HepG2 (cell line): ENCODE measurements at regions not wholly inside any gene's neighbourhood (a gene's known extent, or its start where the extent isn't known, plus 50 kb on each side); places are given as distances from the start of the nearest gene placed in this dataset.

Source experiments
- BHLHE40 ChIP-seq: IDR thresholded peaks from 2 replicates; pipeline ENCODE4 v1.6.1; 2011; ENCODE audit warnings: low read length, improper control_type of control experiment
- CBFB ChIP-seq: sonication (generic); formaldehyde crosslinking; IDR thresholded peaks from 2 replicates; pipeline ENCODE4 v1.4.0; 2020; ENCODE audit warnings: missing genetic modification reagents
- IRF9 ChIP-seq: sonication (generic); formaldehyde crosslinking; IDR thresholded peaks from 2 replicates; pipeline ENCODE4 v1.8.0; 2022; ENCODE audit warnings: missing genetic modification reagents, mild to moderate bottlenecking, borderline replicate concordance
- JUND ChIP-seq: sonication (generic); formaldehyde crosslinking; IDR thresholded peaks from 2 replicates; pipeline ENCODE4 v1.8.0; 2022; ENCODE audit warnings: mild to moderate bottlenecking, missing genetic modification reagents
- NFE2L1 ChIP-seq: sonication (generic); formaldehyde crosslinking; IDR thresholded peaks from 2 replicates; pipeline ENCODE4 v1.4.0; 2020; ENCODE audit warnings: missing genetic modification reagents, mild to moderate bottlenecking, borderline replicate concordance
- POLR2A ChIP-seq, 2 experiments: IDR thresholded peaks; 2 replicates each; pipeline ENCODE4 v1.6.1; 2011; ENCODE audit warnings: low read depth in 2 of 2, low read length in 2 of 2, mild to moderate bottlenecking in 1 of 2, moderate library complexity in 1 of 2; ENCODE audit not compliant: insufficient read depth in 1 of 2
- POLR2AphosphoS2 ChIP-seq: IDR thresholded peaks from 2 replicates; pipeline ENCODE4 v1.6.1; 2011; ENCODE audit warnings: low read depth, low read length, improper control_type of control experiment
- POLR2AphosphoS5 ChIP-seq: IDR thresholded peaks from 2 replicates; pipeline ENCODE4 v1.6.1; 2012; ENCODE audit warnings: low read depth, low read length
- RFX5 ChIP-seq: IDR thresholded peaks from 2 replicates; pipeline ENCODE4 v1.6.1; 2011; ENCODE audit warnings: low read depth, low read length, improper control_type of control experiment
- TEAD2 ChIP-seq: sonication (generic); formaldehyde crosslinking; IDR thresholded peaks from 2 replicates; pipeline ENCODE4 v1.9.0; 2021; ENCODE audit warnings: missing genetic modification reagents
- ZBTB8A ChIP-seq: sonication (generic); formaldehyde crosslinking; IDR thresholded peaks from 2 replicates; pipeline ENCODE4 v1.4.0; 2020; ENCODE audit warnings: mild to moderate bottlenecking, low read depth, missing genetic modification reagents, borderline replicate concordance
- ZFY ChIP-seq: sonication (generic); formaldehyde crosslinking; IDR thresholded peaks from 2 replicates; pipeline ENCODE4 v1.4.0; 2020; ENCODE audit warnings: missing genetic modification reagents
- ZNF121 ChIP-seq: sonication (generic); formaldehyde crosslinking; IDR thresholded peaks from 2 replicates; pipeline ENCODE4 v1.5.0; 2020; ENCODE audit warnings: mild to moderate bottlenecking, missing genetic modification reagents
- ZNF263 ChIP-seq: sonication (generic); formaldehyde crosslinking; IDR thresholded peaks from 2 replicates; pipeline ENCODE4 v1.4.0; 2020; ENCODE audit warnings: missing genetic modification reagents

DNA sequence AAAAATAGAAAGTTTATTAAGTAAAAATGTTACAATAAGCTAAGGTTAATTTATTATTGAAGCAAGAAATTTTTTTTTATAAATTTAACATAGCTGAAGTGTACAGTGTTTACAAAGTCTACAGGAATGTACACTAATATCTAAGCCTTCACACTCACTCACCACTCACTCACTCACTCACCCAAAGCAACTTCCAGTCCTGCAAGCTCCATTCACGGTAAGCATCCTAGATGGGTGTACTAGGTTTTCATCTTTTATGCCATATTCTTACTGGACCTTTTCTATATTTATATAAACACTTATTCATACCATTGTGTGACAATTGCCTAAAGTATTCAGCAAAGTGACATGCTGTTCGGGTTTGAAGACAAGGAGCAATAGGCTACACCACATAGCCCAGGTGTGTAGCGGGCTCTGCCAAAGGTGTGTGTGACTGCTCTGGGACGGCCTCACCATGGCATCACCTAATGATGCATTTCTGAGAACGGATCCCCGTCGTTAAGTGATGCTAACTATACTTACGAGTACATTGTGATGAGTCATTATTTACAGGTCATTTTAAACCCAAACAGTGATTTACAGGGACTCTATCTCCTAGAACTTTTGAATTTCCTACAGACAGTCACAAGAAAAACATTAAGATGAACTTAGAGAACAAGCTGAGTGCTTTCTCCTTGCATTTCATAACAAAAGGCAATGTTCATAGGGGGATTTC lies 76.3 kb upstream of the ID2 start:
- TF ChIP-seq ZBTB8A (CRISPR knock-in tag) (no peak), RFX5 (no peak), IRF9 (CRISPR knock-in tag) (no peak), TEAD2 (CRISPR knock-in tag) (no peak), NFE2L1 (CRISPR knock-in tag) (no peak), POLR2A (IDR thresholded peaks at IDR 0.05; ENCODE audit: insufficient read depth in 1 of 2, low read depth in 2 of 2, low read length in 2 of 2) (no peak), POLR2AphosphoS2 (no peak), JUND (CRISPR knock-in tag) (no peak), BHLHE40 (no peak), ZFY (CRISPR knock-in tag) (no peak), CBFB (no peak), ZNF263 (CRISPR knock-in tag) (no peak), ZNF121 (CRISPR knock-in tag) (no peak), POLR2AphosphoS5 (no peak)
